SK-MEL-5 (cell line): ENCODE measurements at regions not wholly inside any gene's neighbourhood (a gene's known extent, or its start where the extent isn't known, plus 50 kb on each side); places are given as distances from the start of the nearest gene placed in this dataset.
"Not testable (repeated sequence)": the region's sequence is repeated elsewhere in the genome, so short reads cannot be mapped to it uniquely, and the experiment has no call there.

Source experiments
- DNase-seq: peaks from one replicate; pipeline ENCODE4 v3.0.0-alpha.2; 2016; ENCODE audit warnings: low read depth, low spot score
- in situ Hi-C: cut with HindIII; loops from 2 replicates; pipeline ENCODE4 v1.10.0; 2016; ENCODE audit warnings: low sequenced_read_pairs, high pct_unique_total_duplicates, low pct_unique_long_range_greater_than_20kb

DNA sequence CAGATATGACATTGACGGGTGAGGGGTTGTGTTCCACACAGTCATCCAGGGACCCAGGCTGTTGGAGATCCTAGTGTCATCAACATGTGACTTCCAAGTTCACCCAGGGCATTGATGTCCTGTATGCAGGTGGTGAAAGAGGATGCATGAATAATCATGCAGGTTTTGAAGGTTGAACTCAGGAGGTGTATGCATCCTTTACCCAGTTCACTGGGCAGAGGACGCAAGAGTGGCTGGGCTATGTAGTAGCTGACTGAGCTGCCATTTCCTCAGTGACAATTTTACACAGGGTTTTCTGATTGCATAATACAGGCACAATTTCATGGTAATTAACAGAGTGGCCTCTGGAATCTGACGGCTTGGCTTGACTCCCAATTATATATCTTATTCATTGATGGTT, 323.0 kb downstream of the HS3ST1 start:
- in situ Hi-C loops, result no loop called here
- no peak for DNase-seq

DNA sequence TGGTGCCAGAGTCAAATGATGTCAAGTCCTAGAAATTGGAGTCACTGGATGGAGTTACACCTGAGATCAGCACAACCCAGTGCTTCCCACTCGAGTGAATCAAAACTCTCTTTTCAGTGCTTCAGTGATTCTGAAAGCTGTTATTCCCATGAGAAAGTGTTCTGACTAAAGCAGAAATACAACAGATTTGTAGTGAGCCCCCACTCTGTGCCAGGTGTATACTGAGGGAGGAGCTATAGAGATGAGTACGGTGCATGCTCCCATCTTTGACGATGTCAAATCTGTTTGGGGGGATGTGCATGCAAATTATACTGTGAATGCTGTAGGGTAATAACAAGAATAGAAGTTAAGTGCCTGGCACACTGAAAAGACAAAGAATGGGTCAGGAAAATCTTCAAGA, 330.2 kb downstream of the HS3ST1 start:
- in situ Hi-C loops, result no loop called here
- no peak for DNase-seq

DNA sequence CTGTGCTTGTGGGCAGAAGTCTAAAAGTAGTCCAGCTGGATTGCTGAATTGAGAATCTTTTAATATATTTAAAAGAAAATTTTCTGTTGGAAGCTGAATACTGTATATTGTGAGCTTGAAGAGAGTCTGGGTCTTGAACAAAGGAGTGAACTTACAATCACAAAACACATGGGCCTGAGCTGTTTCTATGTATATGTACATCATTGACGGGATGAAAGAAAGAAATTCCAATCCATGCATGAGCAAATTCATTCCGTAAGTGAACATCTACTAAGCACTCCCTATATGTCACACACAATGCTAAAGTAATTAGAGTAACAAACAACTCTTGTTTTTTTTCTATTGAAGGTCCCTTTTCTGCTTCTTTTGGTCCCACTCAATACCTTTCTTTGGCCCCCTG, 331.0 kb downstream of the HS3ST1 start:
- no peak for DNase-seq
- in situ Hi-C loops, result no loop called here

DNA sequence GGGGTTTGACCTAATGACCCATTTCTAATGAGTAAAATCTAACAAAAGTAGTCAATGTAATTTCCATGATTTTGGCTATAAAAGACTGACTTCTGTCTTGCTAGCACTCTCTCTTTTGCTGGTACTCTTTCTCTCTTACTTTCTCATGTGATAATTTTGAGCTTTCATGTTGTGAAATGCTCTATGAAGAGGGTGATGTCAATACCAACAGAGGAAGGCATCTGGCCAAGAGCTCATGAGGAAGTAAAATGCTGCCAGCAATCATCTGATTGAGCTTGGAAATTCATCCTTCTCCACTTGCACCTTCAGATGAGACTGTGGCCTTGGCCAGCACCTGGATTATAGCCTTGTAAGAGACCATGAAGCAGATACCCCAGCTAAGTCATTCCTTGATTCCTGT, 347.7 kb downstream of the HS3ST1 start:
- in situ Hi-C loops, result no loop called here
- no peak for DNase-seq

DNA sequence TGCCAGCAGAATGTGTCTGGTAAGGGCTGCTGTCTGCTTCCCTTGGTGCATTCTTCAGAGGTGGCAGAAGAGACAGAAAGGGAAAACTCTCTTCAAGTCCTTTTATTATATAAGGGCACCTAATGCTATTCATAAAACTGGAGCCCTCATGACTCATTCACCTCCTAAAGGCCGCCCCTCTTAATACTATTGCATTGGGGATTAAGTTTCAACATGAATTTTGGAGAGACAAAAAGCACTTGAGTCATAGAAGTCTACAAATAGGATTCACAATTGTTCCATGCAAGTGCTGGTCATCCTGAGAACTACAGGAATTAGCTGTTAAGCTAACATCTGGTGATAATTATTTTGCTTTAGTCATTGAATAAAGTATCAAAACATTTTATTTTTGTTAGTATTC, 349.5 kb downstream of the HS3ST1 start:
- in situ Hi-C loops, result no loop called here
- no peak for DNase-seq

DNA sequence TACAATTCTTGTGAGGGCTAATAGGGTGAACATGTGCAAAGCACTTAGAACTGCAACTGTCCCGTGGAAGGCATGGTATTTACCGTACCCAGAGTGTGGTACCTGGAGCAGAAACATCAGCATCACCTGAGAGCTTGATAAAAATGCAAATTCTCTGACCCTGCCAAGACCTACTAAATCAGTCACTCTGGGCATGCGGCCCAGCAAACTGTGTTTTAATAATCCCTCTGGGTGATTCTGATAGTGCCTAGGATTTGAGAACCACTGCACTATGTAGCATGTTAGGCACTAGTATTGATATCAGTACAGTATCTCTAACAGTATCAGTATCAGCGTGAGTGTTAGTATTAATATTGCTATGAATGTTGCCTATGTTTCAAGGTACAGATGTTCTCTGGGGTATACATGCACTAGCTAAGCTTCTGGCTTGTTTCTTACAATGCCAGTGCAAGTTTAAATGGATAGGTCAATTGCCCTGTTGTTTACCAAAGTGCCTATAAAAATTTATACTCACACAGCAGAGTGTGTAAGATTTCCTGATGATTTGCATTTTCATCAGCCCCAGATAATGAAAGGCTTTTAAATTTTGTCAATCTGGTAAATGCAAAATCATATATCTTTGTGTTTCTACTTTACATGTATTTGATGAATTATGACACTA, 354.0 kb downstream of the HS3ST1 start:
- in situ Hi-C loops, result no loop called here
- no peak for DNase-seq

DNA sequence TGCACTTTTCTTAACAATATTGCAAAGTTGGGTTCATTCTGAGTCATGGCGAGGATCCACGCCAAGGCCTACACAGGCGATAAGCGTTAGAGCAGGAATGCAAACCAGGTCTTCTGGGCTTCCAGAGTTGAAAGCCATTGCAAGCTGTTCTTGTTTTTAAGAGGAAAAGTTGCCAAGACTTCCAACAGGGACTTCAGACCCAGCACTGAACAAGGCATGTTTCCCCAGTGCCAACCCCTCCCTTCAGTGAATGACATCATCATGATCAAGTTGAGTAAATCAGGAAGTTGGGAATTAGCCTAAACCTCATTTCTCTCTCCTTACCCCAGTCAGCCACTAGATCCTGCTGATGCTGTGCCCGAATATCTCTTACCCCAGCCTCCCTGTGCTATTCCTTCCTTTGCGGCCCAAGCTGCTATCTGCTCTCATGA, 355.1 kb downstream of the HS3ST1 start:
- DNase-seq, result peak; percentile 8
- in situ Hi-C loops, result no loop called here

DNA sequence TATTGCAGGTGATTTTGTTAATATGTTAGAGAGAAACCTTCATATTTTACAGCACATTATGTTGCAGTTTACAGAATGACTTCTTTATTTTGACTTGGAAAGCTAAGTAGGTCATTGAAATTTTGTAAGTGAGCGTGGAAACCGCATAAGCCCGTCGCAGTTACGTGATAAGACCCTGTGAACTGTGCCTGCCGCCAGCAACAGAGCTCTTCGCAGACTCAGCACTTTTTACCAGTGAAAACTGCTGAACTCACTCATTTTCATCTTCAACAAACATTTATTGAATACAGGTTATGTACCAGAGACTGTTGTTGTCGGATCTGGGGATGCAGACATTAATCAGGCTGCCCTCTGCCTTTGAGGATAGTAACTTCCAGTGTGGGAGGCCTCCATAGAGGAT, 355.7 kb downstream of the HS3ST1 start:
- in situ Hi-C loops, result no loop called here
- no peak for DNase-seq

DNA sequence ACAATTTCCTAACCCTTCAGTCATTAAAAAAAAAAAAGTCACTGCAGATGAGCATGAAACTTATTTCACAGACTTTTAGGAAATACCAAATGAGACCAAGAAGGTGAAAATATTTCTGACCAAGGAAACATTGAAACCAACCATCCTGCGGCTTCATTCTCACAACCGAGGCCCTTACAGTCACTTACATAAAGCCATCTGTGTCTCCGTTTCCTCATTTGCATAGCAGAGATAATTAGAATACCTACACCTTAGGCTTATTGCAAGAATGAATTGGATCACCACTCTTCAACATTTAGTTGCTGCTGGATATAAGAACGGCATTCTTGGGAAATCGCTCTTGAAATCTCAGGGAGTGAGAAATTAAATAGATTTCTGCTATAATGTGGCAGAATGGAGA, 356.2 kb downstream of the HS3ST1 start:
- DNase-seq, result no peak
- in situ Hi-C loops, result no loop called here

DNA sequence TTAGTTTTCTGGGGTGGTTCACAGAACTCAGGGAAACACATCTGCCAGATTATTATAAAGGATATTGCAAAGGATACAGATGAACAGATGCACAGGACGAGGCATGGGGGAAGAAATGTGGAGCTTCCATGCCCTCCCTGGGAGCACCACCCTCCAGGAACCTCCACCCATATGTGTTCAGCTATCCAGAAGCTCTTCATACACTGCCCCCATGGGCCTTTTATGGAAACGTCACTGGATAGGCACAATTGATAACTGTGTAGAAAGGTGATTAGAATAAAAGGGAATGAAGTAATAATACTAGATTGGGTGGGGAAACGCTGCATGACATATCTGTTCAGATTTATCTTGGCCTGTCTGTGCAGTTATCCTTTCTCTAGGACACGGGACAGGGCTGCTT, 357.9 kb downstream of the HS3ST1 start:
- in situ Hi-C loops, result no loop called here
- no peak for DNase-seq

DNA sequence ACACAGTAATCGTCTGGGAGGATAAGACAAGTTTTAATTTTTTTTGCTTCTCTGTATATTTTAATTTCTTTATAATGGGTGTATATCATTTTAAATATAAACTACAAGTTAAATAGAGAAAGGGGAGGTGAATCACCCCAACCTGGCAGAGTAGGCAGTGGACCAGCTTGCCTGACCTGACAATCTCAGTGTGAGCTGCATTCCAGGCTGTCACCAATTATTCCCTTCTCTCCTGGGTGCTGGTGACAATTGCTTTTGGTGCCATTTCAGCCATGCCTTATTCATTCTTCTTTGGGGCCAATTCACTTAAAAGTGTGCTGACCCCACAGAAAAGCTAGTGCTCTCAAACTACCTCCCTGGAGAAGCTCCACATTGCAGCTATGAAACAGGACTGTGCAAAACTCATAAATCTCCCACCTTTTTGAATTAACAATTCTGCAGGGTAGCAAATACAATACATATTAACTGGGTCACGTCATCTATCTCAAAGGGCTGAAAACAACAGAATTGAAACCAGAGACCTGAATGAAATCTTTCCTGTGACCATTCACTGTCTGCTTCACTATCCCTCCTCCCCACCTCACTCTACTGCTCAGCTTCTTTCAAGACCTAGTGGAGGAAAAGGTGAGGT, 359.0 kb downstream of the HS3ST1 start:
- in situ Hi-C loops, result no loop called here
- no peak for DNase-seq

DNA sequence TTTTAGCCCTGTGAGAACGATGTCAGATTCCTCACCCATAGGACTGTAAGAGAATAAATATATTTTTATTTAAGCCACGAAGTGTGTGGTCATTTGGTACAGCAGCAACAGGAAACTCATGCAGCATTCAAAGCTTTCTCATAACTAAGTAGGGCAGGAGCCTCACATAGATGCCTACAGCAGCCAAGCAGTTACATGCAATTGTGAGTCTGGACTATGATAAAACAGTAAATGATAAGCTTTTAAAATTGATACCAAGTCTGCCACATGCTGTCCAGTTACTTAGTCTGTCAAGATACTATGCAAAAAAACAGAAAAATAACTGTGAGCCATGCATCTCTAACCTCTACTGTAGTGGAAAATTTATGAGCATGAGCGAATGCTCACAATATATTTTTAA, 359.6 kb downstream of the HS3ST1 start:
- in situ Hi-C loops, result no loop called here
- no peak for DNase-seq

DNA sequence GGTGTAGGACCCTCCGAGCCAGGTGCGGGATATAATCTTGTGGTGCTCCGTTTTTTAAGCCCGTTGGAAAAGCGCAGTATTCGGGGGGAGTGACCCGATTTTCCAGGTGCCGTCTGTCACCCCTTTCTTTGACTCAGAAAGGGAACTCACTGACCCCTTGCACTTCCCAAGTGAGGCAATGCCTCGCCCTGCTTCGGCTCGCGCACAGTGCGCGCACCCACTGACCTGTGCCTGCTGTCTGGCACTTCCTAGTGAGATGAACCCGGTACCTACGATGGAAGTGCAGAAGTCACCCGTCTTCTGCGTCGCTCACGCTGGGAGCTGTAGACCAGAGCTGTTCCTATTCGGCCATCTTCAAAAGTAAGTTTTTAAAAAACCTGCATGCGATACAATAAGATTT, 362.1 kb downstream of the HS3ST1 start:
- in situ Hi-C loops, DNase-seq: not testable (repeated sequence)

DNA sequence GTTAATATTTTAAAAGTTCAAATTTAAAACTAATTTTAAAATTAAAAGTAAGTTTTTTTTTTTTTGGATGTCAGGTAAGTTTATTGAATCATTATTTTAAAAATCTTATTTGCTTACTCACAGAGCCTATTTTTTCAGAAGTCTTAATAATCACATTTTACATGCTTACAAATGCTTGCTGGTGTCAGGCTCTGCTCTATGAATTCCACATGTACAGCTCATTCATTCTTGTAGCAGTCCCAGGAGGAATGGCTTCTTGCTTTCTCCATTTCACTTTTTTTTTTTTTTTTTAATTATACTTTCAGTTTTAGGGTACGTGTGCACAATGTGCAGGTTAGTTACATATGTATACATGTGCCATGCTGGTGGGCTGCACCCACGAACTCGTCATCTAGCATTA, 368.1 kb downstream of the HS3ST1 start:
- DNase-seq, in situ Hi-C loops: not testable (repeated sequence)

DNA sequence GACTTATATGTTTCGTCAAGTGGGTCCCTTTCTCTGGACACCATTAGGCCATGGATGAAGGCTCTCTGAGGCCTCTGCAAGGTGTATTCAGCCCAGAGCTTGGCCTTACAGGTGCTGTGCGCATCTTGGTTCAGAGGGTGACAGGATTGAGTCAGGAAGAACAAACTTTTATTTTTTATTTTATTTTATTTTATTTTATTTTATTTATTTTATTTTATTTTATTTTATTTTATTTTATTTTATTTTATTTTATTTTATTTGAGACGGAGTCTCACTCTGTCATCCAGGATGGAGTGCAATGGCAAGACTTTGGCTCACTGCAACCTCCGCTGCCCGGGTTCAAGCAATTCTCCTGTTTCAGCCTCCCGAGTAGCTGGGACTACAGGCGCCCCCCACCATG, 370.4 kb upstream of the CLNK start:
- DNase-seq, in situ Hi-C loops: not testable (repeated sequence)

DNA sequence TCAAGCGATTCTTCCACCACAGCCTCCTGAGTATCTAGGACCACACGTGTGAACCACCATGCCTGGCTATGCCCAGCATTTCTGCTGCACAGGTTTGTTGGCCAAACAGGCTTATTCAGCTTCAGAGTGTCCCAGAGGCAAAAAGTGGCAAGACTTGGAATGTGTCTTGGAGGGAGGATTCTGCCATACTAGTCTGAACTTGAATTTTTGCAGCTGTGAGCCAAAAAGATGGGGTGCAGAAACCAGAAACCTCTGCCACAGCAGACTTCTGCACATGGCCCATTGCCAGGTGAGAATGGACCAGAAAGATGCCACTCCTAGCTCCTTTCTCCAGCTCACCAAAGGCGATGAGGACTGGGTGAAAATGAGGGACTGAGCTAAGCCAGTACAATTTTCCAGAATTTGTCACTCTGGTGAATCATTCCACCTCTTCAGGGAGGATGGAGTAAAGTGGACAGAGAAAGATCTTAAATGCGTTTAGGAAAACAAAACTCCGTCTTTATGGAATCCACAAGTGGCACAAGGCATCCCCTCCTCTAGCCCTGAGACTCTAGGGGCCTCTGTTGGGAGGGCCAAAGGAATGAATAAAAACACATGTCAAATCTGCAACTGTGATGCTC, 369.1 kb upstream of the CLNK start:
- in situ Hi-C loops, result no loop called here
- no peak for DNase-seq

DNA sequence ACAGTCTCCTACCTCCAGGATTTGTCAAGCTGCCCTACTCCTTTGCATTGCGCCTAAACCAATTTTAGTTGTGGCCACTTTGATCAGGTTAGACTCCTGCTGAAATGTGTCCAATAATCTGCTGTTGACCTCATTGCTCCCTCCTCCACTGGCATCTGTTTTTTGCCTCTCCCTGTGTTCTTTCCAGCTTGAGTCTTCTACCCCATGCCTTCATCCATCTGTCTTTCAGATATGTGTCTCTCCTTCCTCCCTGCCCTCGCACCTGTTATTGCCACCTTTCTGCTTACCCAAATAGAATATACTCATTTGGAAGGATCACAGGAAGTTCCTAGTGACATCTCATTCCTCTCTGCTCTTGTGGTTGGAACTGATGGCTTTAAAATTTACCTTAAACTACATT, 366.6 kb upstream of the CLNK start:
- DNase-seq, result no peak
- in situ Hi-C loops, result no loop called here

DNA sequence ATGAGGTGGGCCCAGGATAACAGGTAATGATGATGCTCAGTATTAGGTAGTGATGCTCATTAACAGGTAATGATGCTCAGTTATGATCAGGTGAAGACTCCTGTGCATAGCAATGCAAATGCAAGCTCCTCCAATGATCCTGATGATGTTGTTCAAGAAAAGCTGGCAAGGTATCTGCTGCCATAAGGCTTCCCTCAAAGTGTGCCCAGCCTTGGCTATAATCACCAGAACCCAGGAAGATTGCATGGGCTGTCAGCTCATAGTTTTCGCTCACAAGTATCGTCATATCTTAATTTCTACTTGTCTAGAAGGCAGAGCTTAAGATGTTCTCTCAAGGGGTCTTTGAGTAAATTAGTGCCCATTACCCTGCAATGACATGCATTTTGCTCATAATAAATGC, 366.2 kb upstream of the CLNK start:
- no peak for DNase-seq
- in situ Hi-C loops, result no loop called here

DNA sequence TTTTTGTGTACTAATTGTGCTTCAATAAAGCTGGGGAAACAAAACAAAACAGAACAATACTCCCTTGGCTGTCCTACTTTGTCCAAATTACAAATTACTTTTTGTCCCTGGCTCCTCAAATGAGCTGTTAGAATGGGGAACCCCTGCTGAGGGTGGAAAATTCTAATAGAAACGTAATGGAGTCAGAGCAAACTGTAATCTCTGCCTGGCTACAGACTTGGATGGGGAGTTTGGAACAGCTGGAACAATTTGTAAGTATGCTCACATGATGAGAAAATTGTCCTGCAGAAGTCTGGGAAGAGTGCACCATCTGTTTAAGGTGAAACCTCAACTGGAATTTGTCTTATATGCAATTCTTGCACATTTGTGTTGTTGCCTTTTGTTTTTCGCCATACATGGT, 364.4 kb upstream of the CLNK start:
- DNase-seq, result no peak
- in situ Hi-C loops, result no loop called here
